ELF-1 (cell line): ENCODE measurements at regions not wholly inside any gene's neighbourhood (a gene's known extent, or its start where the extent isn't known, plus 50 kb on each side); places are given as distances from the start of the nearest gene placed in this dataset.
"Not testable (repeated sequence)": the region's sequence is repeated elsewhere in the genome, so short reads cannot be mapped to it uniquely, and the experiment has no call there.

Source experiments
- DNase-seq: peaks from one replicate; pipeline ENCODE4 v3.0.0-alpha.2; 2016; ENCODE audit warnings: low read depth, low spot score

GRCh38 chr6:15739353-15739752 is 76.5 kb upstream of the DTNBP1 start:
- DNase-seq = no peak

GRCh38 chr6:15738195-15738594 is 75.4 kb upstream of the DTNBP1 start:
- DNase-seq = not testable (repeated sequence)

- DNase-seq = no peak
These were observed 73.5 kb upstream of the DTNBP1 start for GRCh38 chr6:15736297-15736696.

GRCh38 chr6:15735567-15736265 is 72.9 kb upstream of the DTNBP1 start:
- no peak for DNase-seq

- DNase-seq = no peak
These were observed 71.5 kb upstream of the DTNBP1 start for GRCh38 chr6:15734118-15734897.

- DNase-seq = no peak
These were observed 68.1 kb upstream of the DTNBP1 start for GRCh38 chr6:15730922-15731321.

GRCh38 chr6:15730442-15730841 is 67.6 kb upstream of the DTNBP1 start:
- no peak for DNase-seq

GRCh38 chr6:15722731-15723130 is 59.9 kb upstream of the DTNBP1 start:
- no peak for DNase-seq

GRCh38 chr6:15716889-15717288 is 54.1 kb upstream of the DTNBP1 start:
- DNase-seq = no peak

GRCh38 chr6:15715851-15716250 is 53.0 kb upstream of the DTNBP1 start:
- DNase-seq = no peak

- DNase-seq = no peak
These were observed 52.2 kb upstream of the DTNBP1 start for GRCh38 chr6:15715060-15715459.

- no peak for DNase-seq
These were observed 51.8 kb upstream of the DTNBP1 start for GRCh38 chr6:15714658-15715057.

GRCh38 chr6:15713325-15713724 is 50.5 kb upstream of the DTNBP1 start:
- no peak for DNase-seq

GRCh38 chr6:15712797-15713196 is 50.0 kb upstream of the DTNBP1 start:
- DNase-seq = no peak
